ENCODE measurements at regions not wholly inside any gene's neighbourhood (a gene's known extent, or its start where the extent isn't known, plus 50 kb on each side); places are given as distances from the start of the nearest gene placed in this dataset.

DNA sequence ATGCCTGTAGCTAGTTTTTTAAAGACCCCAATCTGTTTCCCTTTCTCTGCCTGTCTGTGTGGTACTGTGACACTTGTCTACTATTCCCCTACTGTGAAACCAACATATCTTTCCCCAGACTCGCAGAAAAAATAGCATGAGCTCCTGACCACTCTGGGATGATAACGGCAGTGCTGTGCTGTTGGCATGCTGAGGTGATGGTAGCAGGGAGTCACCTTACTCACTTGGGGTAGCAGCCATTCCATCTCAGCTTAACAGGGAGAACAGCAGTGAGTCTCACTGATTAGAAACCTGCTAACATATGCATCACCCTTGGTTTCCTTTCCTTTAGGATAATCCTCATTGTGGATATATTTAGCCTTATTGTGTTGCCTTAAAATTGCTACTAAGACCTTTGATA lies 469.6 kb upstream of the FZD8 start:
- DNase-seq (ENCODE audit: low spot score) = no peak

DNA sequence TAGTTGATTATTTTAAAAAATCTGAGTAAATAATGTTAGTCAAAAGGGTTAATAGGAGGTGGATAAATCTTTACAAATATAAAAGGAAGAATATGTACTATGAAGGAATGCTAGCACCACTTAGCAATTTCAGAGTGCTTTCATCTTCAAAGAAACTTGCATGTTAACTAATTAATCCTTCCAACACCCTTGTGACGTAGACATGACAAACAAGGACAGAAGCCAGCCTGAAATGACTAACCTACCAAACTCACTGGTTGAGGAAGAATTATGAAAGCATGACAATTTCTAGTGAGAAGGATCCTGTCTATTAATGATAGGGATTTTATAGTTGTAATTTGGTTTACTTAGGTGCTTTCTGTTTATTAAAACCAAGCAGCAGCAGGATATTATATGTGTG lies 468.0 kb upstream of the FZD8 start:
- DNase-seq (ENCODE audit: low spot score) = no peak

DNA sequence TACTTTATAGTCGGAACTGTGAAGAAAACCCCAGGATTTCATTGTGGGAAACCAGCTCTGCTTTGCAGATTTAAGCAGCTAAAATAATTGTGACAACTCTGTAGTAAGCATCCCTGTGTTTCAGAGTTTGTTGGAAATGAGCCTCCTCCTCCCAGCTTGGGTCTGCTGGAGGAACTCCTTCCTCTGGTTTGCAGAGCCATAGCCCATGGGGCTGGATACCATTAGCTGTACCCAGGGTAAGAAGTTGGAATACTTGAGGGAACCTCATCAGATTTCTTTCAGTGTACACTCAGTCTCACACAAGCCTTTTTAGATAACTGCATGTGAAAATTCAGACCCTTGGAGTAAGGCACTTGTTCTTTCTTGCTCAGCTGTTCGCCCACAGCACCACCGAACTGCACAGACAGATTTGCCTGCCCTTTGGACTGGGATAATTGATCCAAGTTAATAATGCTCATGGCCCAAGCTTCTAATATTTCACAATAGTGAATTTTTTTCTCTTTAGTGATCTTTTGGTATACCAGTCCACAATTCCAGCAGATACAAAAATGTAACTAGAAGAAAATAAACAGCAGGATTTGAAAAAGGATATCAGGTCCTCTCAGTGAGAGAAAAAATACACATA lies 467.4 kb upstream of the FZD8 start:
- DNase-seq (ENCODE audit: low spot score) = no peak

DNA sequence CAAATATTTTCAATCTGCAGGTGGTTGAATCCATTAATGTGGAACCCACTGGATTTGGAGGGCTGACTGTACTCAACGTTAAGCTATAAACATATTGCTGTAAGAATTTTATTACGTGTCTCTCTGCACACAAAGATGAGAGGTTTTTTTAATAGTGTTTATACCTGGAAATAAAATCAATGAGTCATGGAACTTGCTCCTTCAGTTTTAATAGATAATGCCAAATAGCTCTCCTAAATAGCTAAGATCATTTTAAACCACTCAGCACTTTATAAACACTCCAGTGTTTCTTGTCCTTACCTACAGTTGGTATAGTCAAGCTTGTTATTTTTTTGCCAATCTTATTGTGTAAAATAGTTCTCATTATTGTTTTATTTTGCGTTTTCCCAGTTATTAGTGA lies 455.6 kb upstream of the FZD8 start:
- DNase-seq (ENCODE audit: low spot score) = no peak

DNA sequence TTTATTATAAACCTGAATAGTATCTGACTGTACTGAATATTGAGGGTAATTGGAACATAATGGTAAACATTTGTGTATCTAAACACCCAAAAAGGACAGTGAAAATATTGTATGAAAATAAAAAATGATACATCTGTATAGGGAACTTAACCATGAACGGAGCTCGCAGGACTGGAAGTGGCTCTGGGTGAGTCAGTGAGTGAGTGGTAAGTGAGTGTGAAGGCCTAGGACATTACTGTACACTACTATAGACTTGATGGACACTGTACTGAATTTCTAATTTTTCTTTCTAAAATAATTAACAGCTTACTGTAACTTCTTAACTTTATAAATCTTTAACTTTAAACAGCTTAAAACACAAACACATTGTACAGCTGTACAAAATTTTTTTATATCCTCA lies 454.5 kb upstream of the FZD8 start:
- no peak for DNase-seq (ENCODE audit: low spot score)

DNA sequence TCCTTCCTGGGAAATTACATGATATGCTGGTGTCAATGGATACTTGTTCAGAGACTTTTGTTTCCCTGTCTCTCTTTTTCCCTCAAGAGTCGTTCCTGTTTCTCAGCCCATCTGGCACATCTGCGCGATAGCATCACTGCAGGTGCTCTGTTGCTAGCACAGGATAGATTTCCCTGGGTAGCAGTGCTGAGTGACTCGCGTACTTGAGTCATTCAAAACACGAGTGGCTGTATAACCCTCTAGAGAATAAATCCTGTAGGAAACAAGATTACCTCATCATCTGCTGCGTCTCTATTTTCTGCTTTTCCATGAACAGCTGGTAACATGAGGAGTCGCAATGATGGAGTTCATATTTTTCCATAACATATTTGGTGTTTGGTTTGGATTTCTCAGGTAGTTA lies 452.0 kb upstream of the FZD8 start:
- no peak for DNase-seq (ENCODE audit: low spot score)

DNA sequence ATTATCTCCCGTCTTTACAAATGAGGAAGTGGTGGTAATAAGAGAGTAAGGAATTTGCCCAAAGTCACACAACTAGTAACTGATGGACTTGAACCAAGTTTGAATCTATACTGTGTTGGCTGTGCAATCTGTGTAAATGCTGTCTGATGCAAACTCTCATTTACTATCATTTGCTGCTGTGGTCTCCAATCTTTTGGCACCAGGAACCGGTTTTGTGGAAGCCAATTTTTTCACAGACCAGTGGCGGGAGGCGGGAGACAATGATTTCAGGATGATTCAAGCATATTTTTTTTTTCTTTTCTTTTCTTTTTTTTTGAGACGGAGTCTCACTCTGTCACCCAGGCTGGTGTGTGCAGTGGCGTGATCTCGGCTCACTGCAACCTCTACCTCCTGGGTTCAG lies 450.0 kb upstream of the FZD8 start:
- DNase-seq (ENCODE audit: low spot score) = no peak

DNA sequence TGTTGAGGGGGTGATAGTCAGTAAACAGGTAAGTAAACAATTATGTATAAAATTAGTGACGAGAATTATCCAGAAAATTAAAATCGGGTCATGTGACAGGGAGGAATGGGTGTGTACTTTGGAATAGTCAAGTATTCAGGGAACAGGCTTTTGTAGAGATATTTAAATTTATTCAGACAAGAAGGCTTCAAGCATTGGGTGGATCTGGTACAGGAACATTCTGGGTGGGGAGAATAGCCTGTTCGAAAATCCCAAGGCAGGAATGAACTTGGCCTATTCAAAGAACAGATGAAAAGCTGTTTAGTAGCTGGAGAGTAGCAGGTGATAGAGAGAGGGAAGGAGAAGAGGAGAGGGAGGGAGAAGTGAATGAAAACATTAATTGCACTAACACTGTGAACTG lies 448.9 kb upstream of the FZD8 start:
- DNase-seq (ENCODE audit: low spot score) = no peak

DNA sequence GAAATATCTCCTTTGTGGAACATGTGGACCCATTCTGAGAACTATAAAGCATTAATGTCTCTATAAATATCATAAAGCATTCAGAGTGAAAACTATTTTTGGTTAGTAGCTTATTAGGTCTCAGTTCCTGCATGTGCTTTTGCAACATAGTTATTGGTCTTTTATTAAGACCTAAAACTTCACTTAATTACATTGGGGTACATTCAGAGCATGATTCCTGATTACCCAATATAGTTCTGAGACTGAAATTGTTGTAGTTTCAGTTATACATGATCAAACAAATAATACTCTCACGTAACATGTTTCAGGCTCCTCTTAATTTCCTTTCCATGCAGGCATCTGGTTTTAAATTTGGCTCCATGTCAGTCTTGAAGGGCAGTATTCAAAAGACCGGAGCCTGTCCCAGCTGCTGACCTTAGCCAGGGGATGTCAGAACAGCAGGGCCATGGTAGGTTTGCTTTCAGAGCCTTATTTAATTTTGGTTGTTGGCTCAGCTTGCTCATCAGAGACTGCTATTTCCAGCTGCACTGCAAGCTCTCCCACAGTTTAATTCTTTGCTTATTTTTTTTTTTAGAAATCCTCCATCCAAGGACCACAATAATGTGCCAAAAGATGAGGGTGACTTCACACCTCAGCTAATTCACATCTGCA lies 447.8 kb upstream of the FZD8 start:
- DNase-seq (ENCODE audit: low spot score) = no peak

DNA sequence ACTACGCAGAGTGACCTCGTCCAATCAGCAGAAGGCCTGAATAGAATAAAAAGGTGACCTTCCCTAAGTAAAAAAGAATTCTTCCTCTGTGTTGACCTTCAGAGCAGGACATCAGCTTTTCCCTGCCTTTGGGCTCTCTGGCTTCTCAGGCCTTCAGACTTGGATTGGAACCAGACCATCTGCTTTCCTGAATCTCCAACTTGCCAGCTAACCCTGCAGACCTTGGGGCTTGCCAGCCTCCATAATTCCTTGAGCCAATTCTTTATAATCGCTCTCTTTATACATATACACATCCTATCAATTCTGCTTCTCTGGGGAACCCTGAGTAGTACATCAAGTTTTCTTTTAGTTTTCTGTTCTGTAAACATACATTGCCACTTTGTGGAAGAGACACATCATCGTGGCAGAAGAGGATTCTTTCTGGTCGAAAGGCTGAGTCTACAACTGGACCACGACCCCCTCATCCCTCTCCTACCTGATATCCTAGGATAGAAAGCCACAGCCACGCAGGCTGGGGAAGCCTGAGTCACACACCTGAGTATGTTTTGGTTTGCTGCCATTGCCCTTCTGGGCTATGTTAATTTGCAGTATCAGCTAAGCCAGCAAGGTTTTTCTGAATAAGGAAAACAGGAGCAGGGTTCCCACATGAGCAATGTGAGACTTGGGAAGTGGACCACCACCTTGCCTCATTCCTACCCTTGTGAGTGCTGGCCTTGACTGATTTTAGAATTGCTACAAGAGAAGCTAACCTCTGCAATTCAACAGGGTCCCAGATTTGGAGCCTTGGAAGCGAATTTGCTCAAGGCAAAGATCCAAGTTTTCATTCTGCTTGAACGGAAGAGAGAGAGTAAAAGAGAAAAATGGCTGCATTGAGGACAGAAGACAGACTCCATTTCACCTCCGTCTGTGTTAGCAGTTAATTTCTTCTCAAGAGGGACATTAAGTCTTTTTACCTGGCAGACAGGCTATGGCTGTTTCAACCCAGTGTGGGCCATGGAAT lies 445.2 kb upstream of the FZD8 start:
- no peak for DNase-seq (ENCODE audit: low spot score)

DNA sequence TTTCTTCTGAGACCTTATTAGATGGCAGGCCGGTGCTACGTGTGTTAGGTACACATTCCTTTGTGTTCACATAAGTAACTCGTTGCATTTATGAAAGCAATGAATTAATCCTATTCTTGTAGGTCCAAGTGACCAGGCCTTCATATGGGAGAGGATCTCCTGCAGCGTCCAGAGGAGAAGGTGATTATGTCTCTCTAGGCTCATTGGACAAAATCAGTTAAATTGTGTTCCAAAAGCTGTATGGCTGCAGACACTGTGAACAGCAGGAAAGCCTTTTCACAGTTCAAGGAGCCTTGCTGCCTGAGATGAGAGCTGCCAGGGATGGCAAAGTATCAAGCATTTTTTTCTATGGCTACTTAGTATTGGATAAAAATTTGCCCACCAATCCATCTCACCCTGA lies 433.1 kb upstream of the FZD8 start:
- no peak for DNase-seq (ENCODE audit: low spot score)

DNA sequence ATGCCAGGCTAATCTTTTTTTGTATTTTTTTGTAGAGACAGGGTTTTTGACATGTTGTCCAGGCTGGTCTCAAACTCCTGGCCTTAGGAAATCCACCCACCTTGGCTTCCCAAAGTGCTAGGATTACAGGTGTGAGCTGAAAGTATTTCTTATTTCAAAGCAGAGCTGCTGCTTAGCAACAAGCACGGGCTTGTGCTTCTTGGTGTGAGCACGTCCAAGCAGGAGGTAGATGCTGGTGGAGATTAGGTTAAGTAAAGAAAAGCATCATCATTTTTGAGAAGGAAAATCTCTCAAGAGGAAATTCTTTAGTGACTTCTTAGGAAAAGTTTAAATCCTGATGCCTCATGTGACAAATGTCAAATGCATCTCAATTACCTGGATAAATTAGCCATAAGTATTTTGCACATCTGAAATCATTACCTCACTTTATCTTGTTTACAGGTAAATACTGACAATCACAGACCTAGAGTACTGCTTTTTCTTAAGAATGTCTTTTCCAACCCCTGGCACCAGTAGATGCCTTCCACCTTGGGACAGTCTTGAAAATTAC lies 431.8 kb upstream of the FZD8 start:
- DNase-seq (ENCODE audit: low spot score) = no peak

DNA sequence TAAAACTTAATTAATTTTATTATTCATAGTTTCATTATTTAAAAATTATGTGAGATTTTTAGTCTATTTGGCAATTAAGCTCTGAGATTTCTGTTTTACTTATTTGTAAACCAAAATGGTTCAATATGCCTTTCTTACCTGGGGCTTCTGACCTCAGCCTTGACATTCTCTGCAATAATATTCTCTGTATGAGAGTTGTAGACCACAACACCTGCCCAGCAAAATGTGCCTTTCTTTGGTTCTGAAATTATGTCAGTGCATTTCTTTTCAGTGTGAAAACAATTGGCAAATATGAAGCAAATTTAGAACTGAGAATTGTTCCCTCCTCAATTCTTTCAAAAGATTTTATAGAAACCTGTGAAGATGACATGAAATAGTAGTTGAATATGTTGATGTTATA lies 426.4 kb upstream of the FZD8 start:
- no peak for DNase-seq (ENCODE audit: low spot score)

DNA sequence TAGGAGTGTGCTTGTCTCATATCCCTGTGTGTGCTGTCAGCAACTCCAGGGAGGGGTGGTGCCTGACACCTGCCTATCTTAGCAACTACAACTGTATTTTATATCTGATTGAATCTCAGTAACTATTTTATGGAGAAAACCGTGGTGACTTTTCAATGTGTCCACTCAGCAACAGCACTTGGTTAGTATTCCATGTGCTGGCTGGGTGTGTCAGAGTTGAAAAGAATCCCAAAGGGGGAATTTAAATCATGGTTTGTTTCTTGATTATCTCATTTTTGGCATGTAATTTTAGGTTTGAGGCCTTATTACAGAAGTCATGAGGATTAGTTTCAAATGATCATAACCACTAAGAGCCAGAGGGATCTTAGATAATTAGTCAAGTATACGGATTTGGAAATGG lies 425.7 kb upstream of the FZD8 start:
- no peak for DNase-seq (ENCODE audit: low spot score)

DNA sequence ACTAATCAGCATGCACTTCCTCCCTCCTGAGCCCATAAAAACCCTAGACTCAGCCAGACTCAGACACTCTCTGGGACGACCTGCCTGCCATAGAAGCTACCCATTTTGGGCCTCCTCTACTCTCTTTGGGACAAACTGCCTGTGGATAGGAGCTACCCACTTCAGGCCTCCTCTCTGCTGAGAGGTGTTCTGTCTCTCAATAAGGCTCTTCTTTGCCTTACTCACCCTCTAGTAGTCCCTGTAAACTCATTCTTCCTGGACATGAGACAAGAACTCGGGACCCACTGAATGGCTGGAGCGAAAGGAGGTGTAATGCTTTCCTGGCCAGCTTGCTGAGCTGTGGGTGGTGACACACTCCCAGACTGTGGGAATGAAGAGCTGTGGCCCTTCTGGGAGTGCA lies 424.8 kb upstream of the FZD8 start:
- no peak for DNase-seq (ENCODE audit: low spot score)

DNA sequence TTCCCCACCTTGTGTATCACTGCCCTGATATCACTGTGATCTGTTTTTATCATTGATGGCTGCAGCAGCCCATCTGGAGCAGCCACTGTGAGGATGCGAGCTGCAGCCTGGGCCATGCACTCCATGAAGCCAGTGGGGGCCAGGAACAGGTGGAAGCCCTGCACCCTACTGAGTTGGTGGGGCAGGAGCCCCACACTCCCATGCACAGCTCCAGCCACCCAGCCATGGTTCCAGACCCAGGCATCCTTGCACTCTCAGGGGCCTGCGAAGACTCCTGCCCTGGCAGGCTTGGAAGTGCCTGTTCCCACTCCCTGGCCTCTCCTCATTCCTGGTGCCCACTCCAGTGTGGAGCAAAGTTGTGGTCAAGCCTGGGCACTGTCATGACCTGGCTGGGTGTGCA lies 424.0 kb upstream of the FZD8 start:
- DNase-seq (ENCODE audit: low spot score) = no peak

DNA sequence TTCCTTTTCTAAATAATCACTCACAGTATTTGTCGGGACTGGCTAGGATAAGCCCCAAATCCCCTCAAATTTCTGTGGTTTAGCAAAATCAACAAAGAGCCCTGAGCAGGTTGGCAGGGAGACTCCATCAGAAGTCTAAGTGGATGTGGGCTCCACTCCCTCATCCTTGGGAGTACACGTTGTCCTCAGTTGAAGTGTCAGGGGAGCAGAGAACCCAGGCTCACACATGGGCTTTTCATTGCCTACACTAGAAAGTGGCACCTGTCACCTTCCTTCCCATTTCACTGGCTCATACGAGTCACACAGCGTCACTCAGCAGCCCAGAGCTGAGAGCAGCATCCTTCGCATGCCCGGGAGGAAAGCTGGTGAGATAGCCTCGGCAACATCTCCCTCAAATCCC lies 421.3 kb upstream of the FZD8 start:
- DNase-seq (ENCODE audit: low spot score) = no peak

DNA sequence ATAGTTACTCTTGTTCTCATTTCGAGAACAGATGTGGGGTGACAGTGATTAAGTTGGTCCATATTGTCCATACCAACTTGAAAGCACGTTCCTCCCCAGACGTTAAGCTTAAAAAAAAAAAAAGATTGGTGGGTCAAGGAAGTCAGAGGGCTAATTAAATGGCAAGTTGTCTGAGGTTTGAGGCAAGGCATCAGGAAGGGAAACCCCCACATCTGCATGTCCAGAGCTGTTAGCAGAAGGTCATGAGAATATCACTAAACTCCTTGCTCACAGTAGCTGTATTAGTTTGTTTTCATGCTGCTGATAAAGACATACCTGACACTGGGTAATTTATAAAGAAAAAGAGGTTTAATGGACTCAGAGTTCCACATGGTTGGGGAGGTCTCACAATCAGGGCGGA lies 415.6 kb upstream of the FZD8 start:
- DNase-seq (ENCODE audit: low spot score) = no peak

DNA sequence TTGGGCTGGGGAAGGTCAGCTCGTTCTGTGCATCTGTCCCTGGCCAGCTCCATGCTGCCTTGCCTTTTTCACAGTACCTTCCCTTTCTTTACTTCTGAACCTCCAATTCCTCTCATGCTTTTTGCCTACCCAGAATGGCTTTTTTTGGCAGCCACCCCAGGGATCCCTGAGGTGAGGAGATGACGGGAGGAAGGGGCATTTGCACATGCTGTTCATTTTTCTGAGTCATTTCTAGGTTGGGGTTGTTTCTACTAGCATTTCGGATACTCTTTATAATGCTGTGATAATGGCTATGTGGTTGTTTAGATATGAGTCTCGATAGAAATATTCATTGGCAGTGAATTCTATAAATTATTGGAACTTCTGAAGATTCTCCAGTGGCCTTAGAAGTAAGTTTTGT lies 415.1 kb upstream of the FZD8 start:
- no peak for DNase-seq (ENCODE audit: low spot score)

DNA sequence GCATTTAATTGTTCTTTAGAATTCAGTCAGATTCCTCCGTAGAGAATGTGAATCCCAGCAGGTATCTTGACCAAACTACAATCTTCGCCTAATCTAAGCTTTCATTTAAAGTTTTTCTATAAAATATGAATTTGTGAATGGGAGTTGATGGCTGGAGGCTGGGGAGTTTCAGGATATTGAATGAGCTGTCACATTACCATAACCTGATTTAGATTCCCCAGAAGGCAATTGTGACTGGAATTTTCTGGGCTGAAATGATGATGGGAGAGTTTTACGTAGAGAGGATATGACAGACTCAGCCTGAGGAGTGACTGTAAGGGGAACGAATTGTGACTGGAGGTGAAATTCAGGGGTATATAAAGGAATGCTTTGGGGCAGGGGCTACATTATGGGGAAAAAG lies 411.7 kb upstream of the FZD8 start:
- no peak for DNase-seq (ENCODE audit: low spot score)

DNA sequence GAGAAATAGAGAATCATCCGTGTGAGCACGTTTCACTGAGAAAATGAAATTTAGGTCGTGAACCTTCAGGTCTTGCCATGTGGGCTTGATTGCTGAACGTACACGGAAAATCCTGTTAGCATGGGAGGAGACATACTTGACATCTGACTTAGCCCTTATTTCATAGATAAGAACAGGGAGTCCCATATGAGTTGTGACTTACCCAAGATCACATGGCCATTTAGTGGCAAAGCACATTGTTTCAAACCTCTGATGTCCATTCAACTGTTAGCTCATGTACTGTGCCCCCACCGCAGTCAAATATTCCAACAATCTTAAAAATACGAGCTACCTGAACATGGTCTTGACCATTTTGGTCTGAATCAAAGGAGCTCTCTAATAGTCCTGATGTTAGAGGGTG lies 411.2 kb upstream of the FZD8 start:
- no peak for DNase-seq (ENCODE audit: low spot score)

DNA sequence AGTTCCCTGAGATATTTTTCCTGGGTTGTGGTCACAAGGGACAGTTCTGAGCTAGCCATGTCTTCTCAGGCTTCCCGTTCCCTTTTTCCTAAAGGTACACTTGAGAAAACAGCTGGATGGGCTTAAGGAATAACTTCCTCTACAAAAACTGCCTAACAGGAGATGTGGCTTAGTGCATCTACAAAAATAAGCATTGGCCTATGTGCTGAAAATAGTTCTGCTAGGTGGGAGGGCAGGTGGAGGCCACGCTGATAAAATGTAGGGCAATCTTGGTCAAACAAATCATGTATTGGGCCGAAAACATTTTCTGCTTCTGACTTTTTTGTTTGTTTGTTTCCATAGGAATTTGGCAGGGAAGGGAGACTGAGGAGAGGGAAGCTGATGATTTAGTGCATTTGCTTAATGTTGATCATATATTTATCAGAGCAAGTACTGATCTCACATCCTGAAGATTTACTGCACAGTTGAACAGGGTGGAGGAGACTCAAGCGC lies 409.4 kb upstream of the FZD8 start:
- no peak for DNase-seq (ENCODE audit: low spot score)
